H9 (cell line): ENCODE measurements at regions not wholly inside any gene's neighbourhood (a gene's known extent, or its start where the extent isn't known, plus 50 kb on each side); places are given as distances from the start of the nearest gene placed in this dataset.

Experiments used
- DNase-seq: peaks from one replicate; pipeline ENCODE4 v3.0.0-alpha.2; 2017
- H2AFZ ChIP-seq: one replicate; pipeline ENCODE4 v1.6.1; 2013; ENCODE audit warnings: mild to moderate bottlenecking, low read length, control low read depth, moderate library complexity
- H2AK5ac ChIP-seq: 2 replicates; pipeline ENCODE4 v1.6.1; 2013; ENCODE audit warnings: low read length, control low read depth, mixed read lengths; ENCODE audit not compliant: insufficient read length
- H2BK120ac ChIP-seq: one replicate; pipeline ENCODE4 v1.6.1; 2013; ENCODE audit warnings: low read depth, mild to moderate bottlenecking, low read length, control low read depth, inconsistent platforms; ENCODE audit not compliant: poor library complexity, severe bottlenecking
- H2BK12ac ChIP-seq: 2 replicates; pipeline ENCODE4 v1.6.1; 2013; ENCODE audit warnings: low read length, control low read depth, mixed read lengths, low read depth; ENCODE audit not compliant: insufficient read length
- H2BK15ac ChIP-seq: 2 replicates; pipeline ENCODE4 v1.6.1; 2013; ENCODE audit warnings: low read depth, low read length, control low read depth
- H2BK20ac ChIP-seq: one replicate; pipeline ENCODE4 v1.6.1; 2013; ENCODE audit warnings: low read depth, mild to moderate bottlenecking, low read length, control low read depth, inconsistent platforms; ENCODE audit not compliant: poor library complexity, severe bottlenecking
- H2BK5ac ChIP-seq: 2 replicates; pipeline ENCODE4 v1.6.1; 2013; ENCODE audit warnings: low read length, control low read depth, mixed read lengths; ENCODE audit not compliant: insufficient read length
- H3K14ac ChIP-seq: 2 replicates; pipeline ENCODE4 v1.6.1; 2013; ENCODE audit warnings: low read length, control low read depth; ENCODE audit not compliant: insufficient read depth
- H3K18ac ChIP-seq: 2 replicates; pipeline ENCODE4 v1.6.1; 2013; ENCODE audit warnings: low read depth, mild to moderate bottlenecking, mixed read lengths, low read length, control low read depth; ENCODE audit not compliant: insufficient read length
- H3K23ac ChIP-seq: 2 replicates; pipeline ENCODE4 v1.6.1; 2013; ENCODE audit warnings: low read length, control low read depth, mixed read lengths, low read depth; ENCODE audit not compliant: insufficient read length
- H3K23me2 ChIP-seq: 2 replicates; pipeline ENCODE4 v1.6.1; 2013; ENCODE audit warnings: low read depth, mild to moderate bottlenecking, mixed read lengths, low read length, control low read depth; ENCODE audit not compliant: insufficient read length, poor library complexity, severe bottlenecking
- H3K27ac ChIP-seq: 2 replicates; pipeline ENCODE4 v1.5.1; 2013; ENCODE audit warnings: low read length, control low read depth, mixed read lengths, low read depth; ENCODE audit not compliant: insufficient read length
- H3K27me3 ChIP-seq: 2 replicates; pipeline ENCODE4 v1.6.1; 2013; ENCODE audit warnings: low read length, control low read depth, inconsistent platforms; ENCODE audit not compliant: insufficient read depth
- H3K4ac ChIP-seq: 2 replicates; pipeline ENCODE4 v1.6.1; 2013; ENCODE audit warnings: low read depth, mild to moderate bottlenecking, control low read depth, inconsistent platforms, low read length, moderate library complexity
- H3K4me1 ChIP-seq: 2 replicates; pipeline ENCODE4 v1.6.1; 2013; ENCODE audit warnings: low read length, control low read depth, inconsistent platforms; ENCODE audit not compliant: insufficient read depth
- H3K4me2 ChIP-seq: 2 replicates; pipeline ENCODE4 v1.6.1; 2013; ENCODE audit warnings: low read length, control low read depth, mixed read lengths; ENCODE audit not compliant: insufficient read length, insufficient read depth
- H3K56ac ChIP-seq: 2 replicates; pipeline ENCODE4 v1.6.1; 2013; ENCODE audit warnings: low read depth, mild to moderate bottlenecking, mixed read lengths, low read length, control low read depth; ENCODE audit not compliant: insufficient read length
- H3K79me1 ChIP-seq: 2 replicates; pipeline ENCODE4 v1.6.1; 2013; ENCODE audit warnings: low read depth, mild to moderate bottlenecking, moderate library complexity, low read length, control low read depth, inconsistent platforms; ENCODE audit not compliant: insufficient read depth, poor library complexity, severe bottlenecking
- H3K79me2 ChIP-seq: 2 replicates; pipeline ENCODE4 v1.6.1; 2013; ENCODE audit warnings: low read length, control low read depth, inconsistent platforms; ENCODE audit not compliant: insufficient read depth
- H3K9ac ChIP-seq: 2 replicates; pipeline ENCODE4 v1.6.1; 2013; ENCODE audit warnings: low read length, control low read depth, mixed read lengths; ENCODE audit not compliant: insufficient read length; ENCODE audit errors: extremely low read depth
- H3K9me3 ChIP-seq: one replicate; pipeline ENCODE4 v1.6.1; 2013; ENCODE audit warnings: low read depth, low read length, inconsistent platforms; ENCODE audit not compliant: control insufficient read depth
- H3T11ph ChIP-seq: one replicate; pipeline ENCODE4 v1.6.1; 2013; ENCODE audit warnings: mild to moderate bottlenecking, low read length, control low read depth, inconsistent platforms
- H4K20me1 ChIP-seq: one replicate; pipeline ENCODE4 v1.6.1; 2013; ENCODE audit not compliant: control insufficient read depth, insufficient read length, insufficient read depth
- H4K5ac ChIP-seq: 2 replicates; pipeline ENCODE4 v1.6.1; 2013; ENCODE audit warnings: low read depth, mild to moderate bottlenecking, mixed read lengths, low read length, control low read depth; ENCODE audit not compliant: insufficient read length
- H4K8ac ChIP-seq: replicated peaks from 2 replicates; pipeline ENCODE4 v1.6.1; 2013; ENCODE audit warnings: low read length, control low read depth, mixed read lengths, low read depth; ENCODE audit not compliant: insufficient read length
- H4K91ac ChIP-seq: 2 replicates; pipeline ENCODE4 v1.6.1; 2013; ENCODE audit warnings: low read depth, mild to moderate bottlenecking, moderate library complexity, mixed read lengths, low read length, control low read depth; ENCODE audit not compliant: insufficient read length
- H3K27ac Mint-ChIP-seq, 3 experiments: 2 replicates in 2 of 3; 3 replicates in 1 of 3; pipeline ENCODE4 v1.8.0; 2020 to 2021; ENCODE audit warnings: mixed read lengths in 3 of 3, mild to moderate bottlenecking in 1 of 3, moderate library complexity in 1 of 3
- H3K27me3 Mint-ChIP-seq: 2 replicates; pipeline ENCODE4 v1.8.0; 2021; ENCODE audit warnings: low read depth, mild to moderate bottlenecking, moderate library complexity, mixed read lengths
- H3K36me3 Mint-ChIP-seq, 3 experiments: 2 replicates in 2 of 3; 3 replicates in 1 of 3; pipeline ENCODE4 v1.8.0; 2020 to 2021; ENCODE audit warnings: low read depth in 3 of 3, mixed read lengths in 3 of 3; ENCODE audit not compliant: insufficient read depth in 1 of 3
- H3K4me1 Mint-ChIP-seq, 2 experiments: 2 replicates each; pipeline ENCODE4 v1.8.0; 2020; ENCODE audit warnings: mixed read lengths in 2 of 2
- H3K4me3 Mint-ChIP-seq, 2 experiments: 2 replicates in 1 of 2; 3 replicates in 1 of 2; pipeline ENCODE4 v1.8.0; 2020 to 2021; ENCODE audit warnings: mild to moderate bottlenecking in 2 of 2, mixed read lengths in 2 of 2, moderate library complexity in 1 of 2
- H3K9me3 Mint-ChIP-seq, 2 experiments: 2 replicates in 1 of 2; 3 replicates in 1 of 2; pipeline ENCODE4 v1.8.0; 2020; ENCODE audit warnings: mild to moderate bottlenecking in 2 of 2, mixed read lengths in 2 of 2, moderate library complexity in 1 of 2
- CTCF ChIP-seq: fragments of 200-600 bp; sonication (generic); conservative IDR thresholded peaks from 3 replicates; pipeline ENCODE4 v1.8.0; 2021; ENCODE audit warnings: antibody characterized with exemption, mild to moderate bottlenecking
- WGBS: extraction: QIAGEN DNeasy Blood & Tissue Kit; methylation state at CpG from one replicate; pipeline ENCODE4 v1.1.7; 2013; ENCODE audit warnings: missing lambda C conversion rate, low lambda C conversion rate, mixed read lengths; ENCODE audit not compliant: insufficient read length; ENCODE audit errors: extremely low coverage; 5-methylcytosine and 5-hydroxymethylcytosine counted together

DNA sequence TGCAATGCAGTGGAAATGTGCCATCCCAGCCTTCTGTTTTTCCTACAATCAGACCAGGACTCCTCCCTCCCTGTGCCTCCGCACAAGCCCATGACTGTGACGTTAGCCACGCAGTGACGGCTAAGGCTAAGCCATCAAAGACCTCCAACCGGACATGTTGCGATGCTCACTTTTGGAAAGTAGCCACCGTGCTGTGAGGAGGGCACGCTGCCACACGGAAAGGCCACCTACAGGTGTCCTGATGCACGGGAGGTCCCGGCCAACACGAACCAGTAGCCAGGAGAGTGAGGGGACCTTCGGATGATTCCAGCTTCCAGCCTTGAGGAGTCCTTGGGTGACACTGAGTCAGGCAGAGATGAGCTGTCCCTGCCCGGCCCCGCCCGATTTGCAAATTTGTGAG lies 53.9 kb downstream of the FOXL1 start:
- Histone ChIP-seq H3K4me2 (no peak overlapping the region), H3K4me1 (no peaks in the 10 kb centered on the region), H2AK5ac (no peak overlapping the region), H2BK5ac (no peak overlapping the region), H3K14ac (no peak overlapping the region), H4K5ac (no peak overlapping the region), H3K9ac (no peak overlapping the region), H3K23me2 (no peaks in the 10 kb centered on the region), H3K27me3 (no peaks in the 10 kb centered on the region), H3K79me2 (no peaks in the 10 kb centered on the region), H3K23ac (no peak overlapping the region), H2BK20ac (no peak overlapping the region), H4K91ac (no peak overlapping the region), H3K18ac (no peak overlapping the region), H3T11ph (no peak overlapping the region), H4K20me1 (no peaks in the 10 kb centered on the region), H3K79me1 (no peaks in the 10 kb centered on the region), H3K9me3 (no peaks in the 10 kb centered on the region), H2BK12ac (no peak overlapping the region), H2AFZ (no peak overlapping the region), H3K27ac (no peak overlapping the region), H4K8ac (no peak overlapping the region), H2BK15ac (no peak overlapping the region), H3K4ac (no peak overlapping the region), H3K56ac (no peak overlapping the region), H2BK120ac (no peak overlapping the region)
- no peaks in the 10 kb centered on the region for H3K36me3 Mint-ChIP-seq
- H3K27me3 Mint-ChIP-seq, result peaks cover 10% of the 10 kb centered on the region
- H3K9me3 Mint-ChIP-seq, result peaks cover 0 to 2% of the 10 kb centered on the region in 2 experiments; a peak in 2 of 5 replicates
- H3K27ac Mint-ChIP-seq, result no peak overlapping the region
- no peak for TF ChIP-seq CTCF
- DNase-seq, result no peak
- H3K4me1 Mint-ChIP-seq, result peaks cover 9 to 13% of the 10 kb centered on the region in 2 experiments
- no CpG with 5 or more reads among the region's 16 CpGs for WGBS
- no peak overlapping the region for H3K4me3 Mint-ChIP-seq
